Activated naive CD8-positive, alpha-beta T cell treated with anti-CD3 and anti-CD28 coated beads for 36 hours (primary cell): ENCODE measurements at regions not wholly inside any gene's neighbourhood (a gene's known extent, or its start where the extent isn't known, plus 50 kb on each side); places are given as distances from the start of the nearest gene placed in this dataset.

Experiments used
- DNase-seq: peaks from one replicate; pipeline ENCODE4 v3.0.0; 2021
- H3K27ac Mint-ChIP-seq: one replicate; pipeline ENCODE4 v1.8.0; 2022; ENCODE audit warnings: mild to moderate bottlenecking, moderate library complexity, mixed read lengths
- H3K27me3 Mint-ChIP-seq: one replicate; pipeline ENCODE4 v1.8.0; 2022; ENCODE audit warnings: mild to moderate bottlenecking, mixed read lengths
- H3K36me3 Mint-ChIP-seq: one replicate; pipeline ENCODE4 v1.8.0; 2021; ENCODE audit warnings: mild to moderate bottlenecking, mixed read lengths
- H3K4me1 Mint-ChIP-seq: one replicate; pipeline ENCODE4 v1.8.0; 2021; ENCODE audit warnings: mixed read lengths
- H3K4me3 Mint-ChIP-seq: one replicate; pipeline ENCODE4 v1.8.0; 2022; ENCODE audit warnings: mild to moderate bottlenecking, moderate library complexity, mixed read lengths
- H3K9me3 Mint-ChIP-seq: one replicate; pipeline ENCODE4 v1.8.0; 2022; ENCODE audit warnings: mixed read lengths

GRCh38 chr5:97764700-97765099 lies 581.7 kb upstream of the RIOK2 start:
- no peak overlapping the region for H3K27ac Mint-ChIP-seq
- H3K27me3 Mint-ChIP-seq: no peaks in the 10 kb centered on the region
- DNase-seq: no peak
- peaks cover 3% of the 10 kb centered on the region for H3K9me3 Mint-ChIP-seq
- no peaks in the 10 kb centered on the region for H3K4me1 Mint-ChIP-seq
- no peaks in the 10 kb centered on the region for H3K36me3 Mint-ChIP-seq
- H3K4me3 Mint-ChIP-seq: no peak overlapping the region

- H3K4me1 Mint-ChIP-seq: no peaks in the 10 kb centered on the region
- no peaks in the 10 kb centered on the region for H3K9me3 Mint-ChIP-seq
- no peak overlapping the region for H3K4me3 Mint-ChIP-seq
- DNase-seq: no peak
- H3K27me3 Mint-ChIP-seq: no peaks in the 10 kb centered on the region
- H3K27ac Mint-ChIP-seq: no peak overlapping the region
- H3K36me3 Mint-ChIP-seq: no peaks in the 10 kb centered on the region
Observed at GRCh38 chr5:97778451-97778850, 595.4 kb upstream of the RIOK2 start.

- DNase-seq: no peak
- H3K27me3 Mint-ChIP-seq: no peaks in the 10 kb centered on the region
- peaks cover 5% of the 10 kb centered on the region for H3K9me3 Mint-ChIP-seq
- H3K36me3 Mint-ChIP-seq: no peaks in the 10 kb centered on the region
- H3K4me3 Mint-ChIP-seq: no peak overlapping the region
- no peak overlapping the region for H3K27ac Mint-ChIP-seq
- no peaks in the 10 kb centered on the region for H3K4me1 Mint-ChIP-seq
Observed at GRCh38 chr5:97788369-97788768, 605.3 kb upstream of the RIOK2 start.

- peaks cover 10% of the 10 kb centered on the region for H3K9me3 Mint-ChIP-seq
- H3K4me3 Mint-ChIP-seq: no peak overlapping the region
- H3K27ac Mint-ChIP-seq: no peak overlapping the region
- peaks cover 2% of the 10 kb centered on the region for H3K36me3 Mint-ChIP-seq
- DNase-seq: no peak
- H3K4me1 Mint-ChIP-seq: no peaks in the 10 kb centered on the region
- no peaks in the 10 kb centered on the region for H3K27me3 Mint-ChIP-seq
Observed at GRCh38 chr5:97797994-97798451, 615.0 kb upstream of the RIOK2 start.

- H3K4me1 Mint-ChIP-seq: no peaks in the 10 kb centered on the region
Observed at GRCh38 chr5:97801461-97801860, 618.4 kb upstream of the RIOK2 start.

GRCh38 chr5:97820138-97820537 lies 637.1 kb upstream of the RIOK2 start:
- Mint-ChIP-seq H3K4me1 (no peaks in the 10 kb centered on the region), H3K27ac (no peak overlapping the region), H3K9me3 (peaks cover 7% of the 10 kb centered on the region), H3K27me3 (no peaks in the 10 kb centered on the region), H3K36me3 (no peaks in the 10 kb centered on the region), H3K4me3 (no peak overlapping the region)
- DNase-seq: no peak

More at GRCh38 chr5:97801461-97801860, 618.4 kb upstream of the RIOK2 start:
- H3K36me3 Mint-ChIP-seq: peaks cover 2% of the 10 kb centered on the region
- H3K9me3 Mint-ChIP-seq: peaks cover 10% of the 10 kb centered on the region
- no peak overlapping the region for H3K4me3 Mint-ChIP-seq
- no peak overlapping the region for H3K27ac Mint-ChIP-seq
- no peak for DNase-seq
- no peaks in the 10 kb centered on the region for H3K27me3 Mint-ChIP-seq

GRCh38 chr5:97832645-97833296 lies 649.7 kb upstream of the RIOK2 start:
- Mint-ChIP-seq H3K9me3 (no peaks in the 10 kb centered on the region), H3K36me3 (no peaks in the 10 kb centered on the region), H3K4me1 (no peaks in the 10 kb centered on the region), H3K27ac (no peak overlapping the region), H3K4me3 (no peak overlapping the region), H3K27me3 (peaks cover 7% of the 10 kb centered on the region)
- no peak for DNase-seq

GRCh38 chr5:97834561-97834960 lies 651.5 kb upstream of the RIOK2 start:
- H3K9me3 Mint-ChIP-seq: no peaks in the 10 kb centered on the region
- no peak overlapping the region for H3K27ac Mint-ChIP-seq
- H3K4me1 Mint-ChIP-seq: peaks cover 3% of the 10 kb centered on the region
- no peaks in the 10 kb centered on the region for H3K27me3 Mint-ChIP-seq
- no peak overlapping the region for H3K4me3 Mint-ChIP-seq
- DNase-seq: no peak
- H3K36me3 Mint-ChIP-seq: no peaks in the 10 kb centered on the region

- no peaks in the 10 kb centered on the region for H3K27me3 Mint-ChIP-seq
- no peak for DNase-seq
- H3K36me3 Mint-ChIP-seq: no peaks in the 10 kb centered on the region
- H3K27ac Mint-ChIP-seq: no peak overlapping the region
- no peak overlapping the region for H3K4me3 Mint-ChIP-seq
- no peaks in the 10 kb centered on the region for H3K9me3 Mint-ChIP-seq
- H3K4me1 Mint-ChIP-seq: peaks cover 3% of the 10 kb centered on the region
Observed at GRCh38 chr5:97835112-97835511, 652.1 kb upstream of the RIOK2 start.

- no peak for DNase-seq
- Mint-ChIP-seq H3K9me3 (peaks cover 2% of the 10 kb centered on the region), H3K27me3 (no peaks in the 10 kb centered on the region)
Observed at GRCh38 chr5:97836816-97837215, 653.8 kb upstream of the RIOK2 start.

GRCh38 chr5:97838214-97838613 lies 655.2 kb upstream of the RIOK2 start:
- Mint-ChIP-seq H3K27ac (no peak overlapping the region), H3K4me3 (no peak overlapping the region), H3K36me3 (no peaks in the 10 kb centered on the region), H3K4me1 (peaks cover 3% of the 10 kb centered on the region), H3K27me3 (no peaks in the 10 kb centered on the region), H3K9me3 (peaks cover 2% of the 10 kb centered on the region)
- no peak for DNase-seq

More at GRCh38 chr5:97836816-97837215, 653.8 kb upstream of the RIOK2 start:
- Mint-ChIP-seq H3K4me1 (peaks cover 3% of the 10 kb centered on the region), H3K4me3 (no peak overlapping the region), H3K36me3 (no peaks in the 10 kb centered on the region), H3K27ac (no peak overlapping the region)

- DNase-seq: no peak
- Mint-ChIP-seq H3K4me3 (no peak overlapping the region), H3K36me3 (no peaks in the 10 kb centered on the region), H3K27me3 (no peaks in the 10 kb centered on the region), H3K27ac (no peak overlapping the region), H3K4me1 (peaks cover 3% of the 10 kb centered on the region), H3K9me3 (peaks cover 2% of the 10 kb centered on the region)
Observed at GRCh38 chr5:97839341-97840086, 656.5 kb upstream of the RIOK2 start.

GRCh38 chr5:97840643-97841042 lies 657.6 kb upstream of the RIOK2 start:
- peaks cover 3% of the 10 kb centered on the region for H3K4me1 Mint-ChIP-seq
- no peak overlapping the region for H3K4me3 Mint-ChIP-seq
- no peaks in the 10 kb centered on the region for H3K27me3 Mint-ChIP-seq
- no peak overlapping the region for H3K27ac Mint-ChIP-seq
- no peak for DNase-seq
- H3K36me3 Mint-ChIP-seq: no peaks in the 10 kb centered on the region
- H3K9me3 Mint-ChIP-seq: peaks cover 2% of the 10 kb centered on the region

GRCh38 chr5:97842687-97843086 lies 659.6 kb upstream of the RIOK2 start:
- H3K4me1 Mint-ChIP-seq: peaks cover 3% of the 10 kb centered on the region
- H3K4me3 Mint-ChIP-seq: no peak overlapping the region
- no peak overlapping the region for H3K27ac Mint-ChIP-seq
- no peaks in the 10 kb centered on the region for H3K27me3 Mint-ChIP-seq
- no peaks in the 10 kb centered on the region for H3K36me3 Mint-ChIP-seq
- no peak for DNase-seq
- H3K9me3 Mint-ChIP-seq: peaks cover 2% of the 10 kb centered on the region

GRCh38 chr5:97844797-97845196 lies 661.8 kb upstream of the RIOK2 start:
- Mint-ChIP-seq H3K36me3 (no peaks in the 10 kb centered on the region), H3K4me3 (no peak overlapping the region), H3K27me3 (no peaks in the 10 kb centered on the region), H3K4me1 (no peaks in the 10 kb centered on the region), H3K9me3 (peaks cover 2% of the 10 kb centered on the region), H3K27ac (no peak overlapping the region)
- no peak for DNase-seq

GRCh38 chr5:97846643-97847042 lies 663.6 kb upstream of the RIOK2 start:
- no peak overlapping the region for H3K27ac Mint-ChIP-seq
- no peaks in the 10 kb centered on the region for H3K4me1 Mint-ChIP-seq
- H3K9me3 Mint-ChIP-seq: no peaks in the 10 kb centered on the region
- no peak overlapping the region for H3K4me3 Mint-ChIP-seq
- no peaks in the 10 kb centered on the region for H3K27me3 Mint-ChIP-seq
- H3K36me3 Mint-ChIP-seq: no peaks in the 10 kb centered on the region
- no peak for DNase-seq
